SK-N-SH (cell line): ENCODE measurements at regions not wholly inside any gene's neighbourhood (a gene's known extent, or its start where the extent isn't known, plus 50 kb on each side); places are given as distances from the start of the nearest gene placed in this dataset.

ENCODE experiments used
- CTCF ChIA-PET: fragments of 300-600, 350-600 bp; formaldehyde crosslinking; extraction: SDS; loops from one replicate; lab custom pipeline; 2021; lab: Yijun Ruan, JAX
- POLR2A ChIA-PET: fragments of 350-600 bp; sonication (Branson Sonifier 250); formaldehyde crosslinking; extraction: SDS; loops from one replicate; lab custom pipeline; 2020; ENCODE audit warnings: antibody characterized with exemption, inconsistent platforms; lab: Yijun Ruan, JAX
- DNase-seq: peaks from one replicate; pipeline ENCODE4 v3.0.0; 2012
- H2AFZ ChIP-seq: fragments of 200-600 bp; sonication (generic); 2 replicates; pipeline ENCODE4 v1.8.1; 2016; ENCODE audit warnings: antibody characterized with exemption, mild to moderate bottlenecking, low read depth
- H3F3A ChIP-seq: fragments of 200-600 bp; sonication (generic); replicated peaks from 2 replicates; pipeline ENCODE3; 2016; ENCODE audit warnings: antibody characterized with exemption, mild to moderate bottlenecking; ENCODE audit not compliant: insufficient read depth
- H3K27ac ChIP-seq, 2 experiments: fragments of 200-500 bp in 1 of 2; fragments of 200-600 bp in 1 of 2; sonication (Bioruptor generic) in 1 of 2; sonication (generic), shearing (Covaris generic) in 1 of 2; 2 replicates each; pipeline versions ENCODE4 v1.5.1 to v1.6.1; 2014 to 2016; ENCODE audit warnings: low read depth in 2 of 2, inconsistent platforms in 1 of 2, low read length in 1 of 2, mild to moderate bottlenecking in 1 of 2, mixed read lengths in 1 of 2
- H3K27me3 ChIP-seq: fragments of 200-600 bp; sonication (generic), shearing (Covaris generic); 2 replicates; pipeline ENCODE4 v1.6.1; 2016; ENCODE audit warnings: mixed run types; ENCODE audit not compliant: insufficient read depth
- H3K36me3 ChIP-seq, 2 experiments: fragments of 200-500 bp in 1 of 2; fragments of 200-600 bp in 1 of 2; sonication (Bioruptor generic) in 1 of 2; sonication (generic) in 1 of 2; replicated peaks in 1 of 2; 2 replicates each; pipeline versions ENCODE3 to v1.5.1; 2014 to 2016; ENCODE audit warnings: low read length in 1 of 2, mild to moderate bottlenecking in 1 of 2; ENCODE audit not compliant: insufficient read depth in 2 of 2, control insufficient read depth in 1 of 2
- H3K4me1 ChIP-seq, 2 experiments: fragments of 200-500 bp in 1 of 2; fragments of 200-600 bp in 1 of 2; sonication (Bioruptor generic) in 1 of 2; sonication (generic), shearing (Covaris generic) in 1 of 2; 2 replicates each; pipeline versions ENCODE4 v1.5.1 to v1.6.1; 2014 to 2016; ENCODE audit warnings: low read depth in 1 of 2, low read length in 1 of 2, mixed run types in 1 of 2; ENCODE audit not compliant: insufficient read depth in 2 of 2, control insufficient read depth in 1 of 2
- H3K4me2 ChIP-seq: fragments of 200-600 bp; sonication (generic), shearing (Covaris generic); 2 replicates; pipeline ENCODE4 v1.6.1; 2017; ENCODE audit warnings: mixed run types
- H3K4me3 ChIP-seq, 2 experiments: fragments of 200-500 bp in 1 of 2; fragments of 200-600 bp in 1 of 2; sonication (Bioruptor generic) in 1 of 2; sonication (generic), shearing (Covaris generic) in 1 of 2; 2 replicates each; pipeline versions ENCODE4 v1.5.1 to v1.8.1; 2014 to 2016; ENCODE audit warnings: low read depth in 2 of 2, inconsistent platforms in 1 of 2, low read length in 1 of 2, mild to moderate bottlenecking in 1 of 2, mixed read lengths in 1 of 2, moderate library complexity in 1 of 2
- H3K79me2 ChIP-seq: fragments of 200-600 bp; sonication (generic); 2 replicates; pipeline ENCODE4 v1.8.1; 2017; ENCODE audit warnings: mild to moderate bottlenecking; ENCODE audit not compliant: insufficient read depth
- H3K9ac ChIP-seq: fragments of 200-600 bp; sonication (generic); 2 replicates; pipeline ENCODE4 v1.6.1; 2017; ENCODE audit warnings: mixed run types
- H3K9me2 ChIP-seq: fragments of 200-600 bp; sonication (generic); 2 replicates; pipeline ENCODE4 v1.6.1; 2017; ENCODE audit warnings: mixed run types
- H3K9me3 ChIP-seq: fragments of 200-600 bp; sonication (generic); 2 replicates; pipeline ENCODE4 v1.6.1; 2017; ENCODE audit warnings: mixed run types, mild to moderate bottlenecking, moderate library complexity
- H4K20me1 ChIP-seq: fragments of 200-600 bp; sonication (generic); 2 replicates; pipeline ENCODE4 v1.6.1; 2017; ENCODE audit warnings: mild to moderate bottlenecking, mixed run types; ENCODE audit not compliant: insufficient read depth
- CHD2 ChIP-seq: fragments of 150-350 bp; IDR thresholded peaks from 2 replicates; pipeline ENCODE4 v1.6.1; 2018; ENCODE audit warnings: low read length; ENCODE audit not compliant: partially characterized antibody
- EZH2phosphoT487 ChIP-seq: fragments of 200-600 bp; sonication (generic); IDR thresholded peaks from 2 replicates; pipeline ENCODE4 v1.6.1; 2017; ENCODE audit warnings: low read depth, mixed run types, mild to moderate bottlenecking, antibody characterized with exemption, moderate library complexity, borderline replicate concordance
- FOSL2 ChIP-seq: IDR thresholded peaks from 2 replicates; pipeline ENCODE4 v1.4.0; 2012; ENCODE audit warnings: low read depth, mild to moderate bottlenecking, moderate library complexity, borderline replicate concordance
- NRF1 ChIP-seq: IDR thresholded peaks from 2 replicates; pipeline ENCODE4 v1.6.1; 2012; ENCODE audit warnings: low read depth, mild to moderate bottlenecking, low read length
- POLR2AphosphoS5 ChIP-seq: IDR thresholded peaks from 2 replicates; pipeline ENCODE4 v1.6.1; 2012; ENCODE audit warnings: low read depth, low read length
- RAD21 ChIP-seq: IDR thresholded peaks from 2 replicates; pipeline ENCODE4 v1.6.1; 2012; ENCODE audit warnings: mild to moderate bottlenecking, low read length
- RFX5 ChIP-seq: IDR thresholded peaks from 2 replicates; pipeline ENCODE4 v1.6.1; 2012; ENCODE audit warnings: mild to moderate bottlenecking, improper control_type of control experiment, low read length
- SMC3 ChIP-seq: IDR thresholded peaks from 2 replicates; pipeline ENCODE4 v1.6.1; 2012; ENCODE audit warnings: low read depth, low read length, improper control_type of control experiment
- TAF1 ChIP-seq: IDR thresholded peaks from 2 replicates; pipeline ENCODE4 v1.6.1; 2012; ENCODE audit warnings: low read depth, mild to moderate bottlenecking, low read length, moderate library complexity, borderline replicate concordance
- YY1 ChIP-seq: IDR thresholded peaks from 2 replicates; pipeline ENCODE4 v1.4.0; 2012; ENCODE audit warnings: low read depth, mild to moderate bottlenecking
- WGBS: methylation state at CpG from one replicate; pipeline ENCODE4 v1.1.6; 2017; ENCODE audit warnings: low lambda C conversion rate; 5-methylcytosine and 5-hydroxymethylcytosine counted together
- TF ChIP-seq, protein P1 (sequence below): IDR thresholded peaks from 2 replicates; pipeline ENCODE4 v1.6.1; 2012; ENCODE audit warnings: mild to moderate bottlenecking, low read depth, low read length, moderate library complexity

DNA sequence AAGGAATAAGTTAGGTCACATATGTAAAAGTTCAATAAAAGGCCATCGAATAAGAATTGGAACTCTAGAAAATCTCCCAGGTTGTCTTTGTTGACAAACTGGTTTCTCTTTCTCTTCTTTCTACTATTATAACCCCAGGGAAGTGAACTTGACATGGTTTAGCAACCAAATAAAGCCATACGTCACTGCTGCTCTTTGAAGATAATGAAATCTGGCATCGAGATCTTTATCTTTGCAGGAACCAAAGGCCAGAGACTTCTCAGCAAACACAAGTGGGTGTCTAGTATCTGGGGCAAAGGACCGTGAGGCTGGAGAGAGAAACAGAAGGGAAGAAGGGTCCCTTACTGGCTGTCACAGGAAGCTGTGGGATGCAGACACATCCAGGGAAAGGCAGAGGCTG lies 286.7 kb upstream of the CDYL start:
- Histone ChIP-seq H3K4me2 (no peak overlapping the region), H3K9me3 (no peaks in the 10 kb centered on the region), H3K4me1 (no peaks in the 10 kb centered on the region), H4K20me1 (no peaks in the 10 kb centered on the region), H3K9me2 (no peaks in the 10 kb centered on the region), H3K27me3 (no peaks in the 10 kb centered on the region; the same call in 1 of the 2 replicates), H3K79me2 (no peaks in the 10 kb centered on the region)
- CTCF ChIA-PET = no interaction called here
- POLR2A ChIA-PET = no interaction called here
- 8% methylated on average over 4 of the region's 4 CpGs for WGBS
- no peak for TF ChIP-seq RFX5
- TF ChIP-seq, protein P1, sequence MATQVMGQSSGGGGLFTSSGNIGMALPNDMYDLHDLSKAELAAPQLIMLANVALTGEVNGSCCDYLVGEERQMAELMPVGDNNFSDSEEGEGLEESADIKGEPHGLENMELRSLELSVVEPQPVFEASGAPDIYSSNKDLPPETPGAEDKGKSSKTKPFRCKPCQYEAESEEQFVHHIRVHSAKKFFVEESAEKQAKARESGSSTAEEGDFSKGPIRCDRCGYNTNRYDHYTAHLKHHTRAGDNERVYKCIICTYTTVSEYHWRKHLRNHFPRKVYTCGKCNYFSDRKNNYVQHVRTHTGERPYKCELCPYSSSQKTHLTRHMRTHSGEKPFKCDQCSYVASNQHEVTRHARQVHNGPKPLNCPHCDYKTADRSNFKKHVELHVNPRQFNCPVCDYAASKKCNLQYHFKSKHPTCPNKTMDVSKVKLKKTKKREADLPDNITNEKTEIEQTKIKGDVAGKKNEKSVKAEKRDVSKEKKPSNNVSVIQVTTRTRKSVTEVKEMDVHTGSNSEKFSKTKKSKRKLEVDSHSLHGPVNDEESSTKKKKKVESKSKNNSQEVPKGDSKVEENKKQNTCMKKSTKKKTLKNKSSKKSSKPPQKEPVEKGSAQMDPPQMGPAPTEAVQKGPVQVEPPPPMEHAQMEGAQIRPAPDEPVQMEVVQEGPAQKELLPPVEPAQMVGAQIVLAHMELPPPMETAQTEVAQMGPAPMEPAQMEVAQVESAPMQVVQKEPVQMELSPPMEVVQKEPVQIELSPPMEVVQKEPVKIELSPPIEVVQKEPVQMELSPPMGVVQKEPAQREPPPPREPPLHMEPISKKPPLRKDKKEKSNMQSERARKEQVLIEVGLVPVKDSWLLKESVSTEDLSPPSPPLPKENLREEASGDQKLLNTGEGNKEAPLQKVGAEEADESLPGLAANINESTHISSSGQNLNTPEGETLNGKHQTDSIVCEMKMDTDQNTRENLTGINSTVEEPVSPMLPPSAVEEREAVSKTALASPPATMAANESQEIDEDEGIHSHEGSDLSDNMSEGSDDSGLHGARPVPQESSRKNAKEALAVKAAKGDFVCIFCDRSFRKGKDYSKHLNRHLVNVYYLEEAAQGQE = no peak
- TF ChIP-seq YY1 = no peak
- TF ChIP-seq TAF1 = no peak
- no peak for TF ChIP-seq RAD21
- TF ChIP-seq NRF1 = no peak
- no peak for TF ChIP-seq FOSL2
- TF ChIP-seq CHD2 = no peak
- TF ChIP-seq POLR2AphosphoS5 = no peak
- TF ChIP-seq EZH2phosphoT487 = no peak
- TF ChIP-seq, all 33 proteins: peak for 0
- Histone ChIP-seq H3K4me3 (no peak overlapping the region), H3K9ac (no peak overlapping the region), H2AFZ (no peak overlapping the region), H3F3A (no peaks in the 10 kb centered on the region), H3K27ac (no peak overlapping the region), H3K36me3 (no peaks in the 10 kb centered on the region)
- DNase-seq = no peak

DNA sequence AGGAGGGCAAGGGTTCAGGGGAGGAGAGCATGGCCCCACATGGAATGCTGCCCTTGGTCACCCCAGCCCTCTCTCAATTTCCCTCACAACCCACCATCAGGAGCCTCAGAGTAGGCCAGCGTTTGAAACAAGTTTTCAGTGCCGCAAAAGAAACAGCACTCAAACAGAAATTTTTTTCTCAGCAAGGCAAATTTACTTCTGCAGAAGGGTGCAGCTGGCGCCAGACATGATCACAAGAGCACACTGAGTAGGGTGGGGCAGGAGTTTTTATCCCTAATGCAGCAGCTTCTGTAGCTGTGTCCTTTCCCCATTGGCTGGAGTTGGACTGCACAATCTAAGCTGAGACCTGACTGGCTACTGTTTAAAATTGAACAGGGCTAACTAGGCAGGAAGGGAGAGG lies 287.8 kb upstream of the CDYL start:
- CTCF ChIA-PET = no interaction called here
- DNase-seq = no peak
- Histone ChIP-seq H3K9me2 (no peaks in the 10 kb centered on the region), H3K4me3 (no peak overlapping the region), H3F3A (no peaks in the 10 kb centered on the region), H3K4me2 (no peak overlapping the region), H3K4me1 (no peaks in the 10 kb centered on the region), H2AFZ (no peak overlapping the region), H3K9me3 (no peaks in the 10 kb centered on the region), H4K20me1 (no peaks in the 10 kb centered on the region), H3K27ac (no peak overlapping the region), H3K79me2 (no peaks in the 10 kb centered on the region), H3K36me3 (no peaks in the 10 kb centered on the region), H3K27me3 (no peaks in the 10 kb centered on the region; the same call in 1 of the 2 replicates), H3K9ac (no peak overlapping the region)
- POLR2A ChIA-PET = no interaction called here
- 38% methylated on average over 3 of the region's 3 CpGs for WGBS
- no peak for TF ChIP-seq SMC3
